ENCODE measurements at regions not wholly inside any gene's neighbourhood (a gene's known extent, or its start where the extent isn't known, plus 50 kb on each side); places are given as distances from the start of the nearest gene placed in this dataset.
"Not testable (repeated sequence)": the region's sequence is repeated elsewhere in the genome, so short reads cannot be mapped to it uniquely, and the experiment has no call there.

DNA sequence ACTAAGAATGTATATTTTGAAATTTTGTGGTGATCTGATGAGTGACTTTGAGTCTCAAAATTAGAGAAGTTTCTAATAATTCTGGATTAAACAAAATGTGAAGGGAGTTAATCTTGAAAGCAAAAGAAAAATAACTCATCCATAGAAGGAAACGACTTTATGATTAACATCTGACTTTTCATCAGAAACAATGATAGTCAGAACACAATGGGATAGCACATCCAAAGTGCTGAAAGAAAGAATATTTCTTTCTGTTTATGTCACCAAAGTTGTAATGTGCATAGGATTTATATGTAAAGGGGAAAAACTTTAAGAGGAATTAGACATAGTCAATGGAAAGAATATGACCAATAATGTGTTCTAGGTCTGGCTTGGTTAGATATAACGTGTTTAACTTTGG is 176.7 kb upstream of the ZNF717 start:
- H3K9me3 ChIP-seq (ENCODE audit: control insufficient read depth, insufficient read depth, low read depth, low read length); H3K4me1 ChIP-seq (ENCODE audit: control insufficient read depth, insufficient read depth, low read length); CTCF ChIA-PET; H3K4me3 ChIP-seq (ENCODE audit: low read depth, low read length); POLR2A ChIA-PET; H3K36me3 ChIP-seq (ENCODE audit: control insufficient read depth in 2 of 2, insufficient read depth in 1 of 2, low read length in 2 of 2); H3K27ac ChIP-seq (ENCODE audit: extremely low read depth, low read depth, low read length): not testable (repeated sequence)
- peak; percentile 28 for TF ChIP-seq SETDB1 (IDR thresholded peaks at IDR 0.05; ENCODE audit: insufficient read length, low read length)

- ChIA-PET POLR2A (no interaction called here), CTCF (no interaction called here)
- H3K4me1 ChIP-seq (ENCODE audit: control insufficient read depth, insufficient read depth, low read length): no peaks in the 10 kb centered on the region
- H3K4me3 ChIP-seq (ENCODE audit: low read depth, low read length): no peak overlapping the region
- no peak for TF ChIP-seq ZNF610 (tag by site-specific recombination; IDR thresholded peaks at IDR 0.05; ENCODE audit: borderline replicate concordance)
- no peak for TF ChIP-seq ZNF561 (tag by site-specific recombination; IDR thresholded peaks at IDR 0.05; ENCODE audit: borderline replicate concordance)
- no peak for TF ChIP-seq ZNF175 (tag by site-specific recombination; IDR thresholded peaks at IDR 0.05)
- no peak for TF ChIP-seq KLF9 (tag by site-specific recombination; IDR thresholded peaks at IDR 0.05; ENCODE audit: low read depth)
- TF ChIP-seq ZNF623 (tag by site-specific recombination; IDR thresholded peaks at IDR 0.05): no peak
- TF ChIP-seq ZNF274 (IDR thresholded peaks at IDR 0.05; ENCODE audit: low read length): no peak
- no peak for TF ChIP-seq ZNF274 (tag by site-specific recombination; IDR thresholded peaks at IDR 0.05; ENCODE audit: borderline replicate concordance)
- TF ChIP-seq YY1 (tag by site-specific recombination; IDR thresholded peaks at IDR 0.05): no peak
- TF ChIP-seq HOXA7 (CRISPR knock-in tag; IDR thresholded peaks at IDR 0.05; ENCODE audit: borderline replicate concordance): no peak
- TF ChIP-seq ZNF510 (tag by site-specific recombination; IDR thresholded peaks at IDR 0.05; ENCODE audit: insufficient replicate concordance): no peak
- TF ChIP-seq, protein P1, sequence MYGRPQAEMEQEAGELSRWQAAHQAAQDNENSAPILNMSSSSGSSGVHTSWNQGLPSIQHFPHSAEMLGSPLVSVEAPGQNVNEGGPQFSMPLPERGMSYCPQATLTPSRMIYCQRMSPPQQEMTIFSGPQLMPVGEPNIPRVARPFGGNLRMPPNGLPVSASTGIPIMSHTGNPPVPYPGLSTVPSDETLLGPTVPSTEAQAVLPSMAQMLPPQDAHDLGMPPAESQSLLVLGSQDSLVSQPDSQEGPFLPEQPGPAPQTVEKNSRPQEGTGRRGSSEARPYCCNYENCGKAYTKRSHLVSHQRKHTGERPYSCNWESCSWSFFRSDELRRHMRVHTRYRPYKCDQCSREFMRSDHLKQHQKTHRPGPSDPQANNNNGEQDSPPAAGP (tag by site-specific recombination; IDR thresholded peaks at IDR 0.05): no peak
- TF ChIP-seq ZNF311 (tag by site-specific recombination; IDR thresholded peaks at IDR 0.05; ENCODE audit: borderline replicate concordance): no peak
- TF ChIP-seq, protein P2, sequence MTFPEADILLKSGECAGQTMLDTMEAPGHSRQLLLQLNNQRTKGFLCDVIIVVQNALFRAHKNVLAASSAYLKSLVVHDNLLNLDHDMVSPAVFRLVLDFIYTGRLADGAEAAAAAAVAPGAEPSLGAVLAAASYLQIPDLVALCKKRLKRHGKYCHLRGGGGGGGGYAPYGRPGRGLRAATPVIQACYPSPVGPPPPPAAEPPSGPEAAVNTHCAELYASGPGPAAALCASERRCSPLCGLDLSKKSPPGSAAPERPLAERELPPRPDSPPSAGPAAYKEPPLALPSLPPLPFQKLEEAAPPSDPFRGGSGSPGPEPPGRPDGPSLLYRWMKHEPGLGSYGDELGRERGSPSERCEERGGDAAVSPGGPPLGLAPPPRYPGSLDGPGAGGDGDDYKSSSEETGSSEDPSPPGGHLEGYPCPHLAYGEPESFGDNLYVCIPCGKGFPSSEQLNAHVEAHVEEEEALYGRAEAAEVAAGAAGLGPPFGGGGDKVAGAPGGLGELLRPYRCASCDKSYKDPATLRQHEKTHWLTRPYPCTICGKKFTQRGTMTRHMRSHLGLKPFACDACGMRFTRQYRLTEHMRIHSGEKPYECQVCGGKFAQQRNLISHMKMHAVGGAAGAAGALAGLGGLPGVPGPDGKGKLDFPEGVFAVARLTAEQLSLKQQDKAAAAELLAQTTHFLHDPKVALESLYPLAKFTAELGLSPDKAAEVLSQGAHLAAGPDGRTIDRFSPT (tag by site-specific recombination; IDR thresholded peaks at IDR 0.05): no peak
- no peak for TF ChIP-seq ZNF18 (tag by site-specific recombination; IDR thresholded peaks at IDR 0.05)
- TF ChIP-seq ZNF221 (tag by site-specific recombination; IDR thresholded peaks at IDR 0.05; ENCODE audit: borderline replicate concordance): no peak
- TF ChIP-seq ZBTB6 (tag by site-specific recombination; IDR thresholded peaks at IDR 0.05): no peak
- no peak for TF ChIP-seq ZBTB17 (tag by site-specific recombination; IDR thresholded peaks at IDR 0.05)
- TF ChIP-seq MEIS1 (CRISPR knock-in tag; IDR thresholded peaks at IDR 0.05; ENCODE audit: borderline replicate concordance): no peak
- TF ChIP-seq, protein P3, sequence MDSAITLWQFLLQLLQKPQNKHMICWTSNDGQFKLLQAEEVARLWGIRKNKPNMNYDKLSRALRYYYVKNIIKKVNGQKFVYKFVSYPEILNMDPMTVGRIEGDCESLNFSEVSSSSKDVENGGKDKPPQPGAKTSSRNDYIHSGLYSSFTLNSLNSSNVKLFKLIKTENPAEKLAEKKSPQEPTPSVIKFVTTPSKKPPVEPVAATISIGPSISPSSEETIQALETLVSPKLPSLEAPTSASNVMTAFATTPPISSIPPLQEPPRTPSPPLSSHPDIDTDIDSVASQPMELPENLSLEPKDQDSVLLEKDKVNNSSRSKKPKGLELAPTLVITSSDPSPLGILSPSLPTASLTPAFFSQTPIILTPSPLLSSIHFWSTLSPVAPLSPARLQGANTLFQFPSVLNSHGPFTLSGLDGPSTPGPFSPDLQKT (IDR thresholded peaks at IDR 0.05; ENCODE audit: borderline replicate concordance, low read depth, low read length): no peak
- TF ChIP-seq ZNF114 (tag by site-specific recombination; IDR thresholded peaks at IDR 0.05): no peak
- no peak for TF ChIP-seq HOXD13 (CRISPR knock-in tag; IDR thresholded peaks at IDR 0.05; ENCODE audit: borderline replicate concordance)
- H3K27ac ChIP-seq (ENCODE audit: extremely low read depth, low read depth, low read length): no peak overlapping the region
- H3K36me3 ChIP-seq (ENCODE audit: control insufficient read depth in 2 of 2, insufficient read depth in 1 of 2, low read length in 2 of 2): no peaks in the 10 kb centered on the region
- no peaks in the 10 kb centered on the region for H3K9me3 ChIP-seq (ENCODE audit: control insufficient read depth, insufficient read depth, low read depth, low read length)
Observed at GRCh38 chr3:75967071-75967470, 181.7 kb upstream of the ZNF717 start.
